GM23338 (cell line): ENCODE measurements at regions not wholly inside any gene's neighbourhood (a gene's known extent, or its start where the extent isn't known, plus 50 kb on each side); places are given as distances from the start of the nearest gene placed in this dataset.

Experiments
- ATAC-seq: fragments of 200-7000 bp; cut with Tn5 transposase; 3 replicates; pipeline ENCODE4 v1.9.1; 2020
- DNase-seq: peaks from one replicate; pipeline ENCODE4 v3.0.0-alpha.2; 2015; ENCODE audit warnings: low spot score
- H2AFZ ChIP-seq: fragments of 200-600 bp; sonication (generic); 2 replicates; pipeline ENCODE4 v1.8.0; 2016; ENCODE audit warnings: antibody characterized with exemption, mild to moderate bottlenecking, moderate library complexity
- H3F3A ChIP-seq: fragments of 200-600 bp; sonication (generic); replicated peaks from 2 replicates; pipeline ENCODE4 v1.8.0; 2017; ENCODE audit warnings: antibody characterized with exemption, mixed run types, low read depth
- H3K27ac ChIP-seq: fragments of 200-600 bp; sonication (generic); 2 replicates; pipeline ENCODE4 v1.6.1; 2016; ENCODE audit warnings: low read depth
- H3K27me3 ChIP-seq: fragments of 200-600 bp; sonication (generic); 2 replicates; pipeline ENCODE4 v1.8.0; 2016; ENCODE audit warnings: mild to moderate bottlenecking, mixed run types, moderate library complexity; ENCODE audit not compliant: insufficient read depth
- H3K36me3 ChIP-seq: fragments of 200-600 bp; sonication (generic); 2 replicates; pipeline ENCODE4 v1.8.0; 2016; ENCODE audit warnings: mild to moderate bottlenecking; ENCODE audit not compliant: insufficient read depth
- H3K4me1 ChIP-seq: fragments of 200-600 bp; sonication (generic); 2 replicates; pipeline ENCODE4 v1.8.0; 2016; ENCODE audit warnings: mild to moderate bottlenecking, moderate library complexity; ENCODE audit not compliant: insufficient read depth
- H3K4me2 ChIP-seq: fragments of 200-600 bp; sonication (generic); 2 replicates; pipeline ENCODE4 v1.7.1; 2017; ENCODE audit warnings: mixed run types
- H3K4me3 ChIP-seq: fragments of 200-600 bp; sonication (generic); 2 replicates; pipeline ENCODE4 v1.6.1; 2016; ENCODE audit warnings: mixed run types
- H3K79me2 ChIP-seq: fragments of 200-600 bp; sonication (generic); replicated peaks from 2 replicates; pipeline ENCODE4 v1.8.0; 2017; ENCODE audit warnings: mild to moderate bottlenecking; ENCODE audit not compliant: insufficient read depth
- H3K9me2 ChIP-seq: fragments of 200-600 bp; sonication (generic); 2 replicates; pipeline ENCODE4 v1.8.0; 2017; ENCODE audit not compliant: insufficient read depth
- H4K20me1 ChIP-seq: fragments of 200-600 bp; sonication (generic); replicated peaks from 2 replicates; pipeline ENCODE4 v1.8.0; 2017; ENCODE audit warnings: mild to moderate bottlenecking; ENCODE audit not compliant: insufficient read depth
- H3K27ac Mint-ChIP-seq: 2 replicates; pipeline ENCODE4 v1.8.0; 2020; ENCODE audit warnings: inconsistent platforms, mild to moderate bottlenecking, moderate library complexity, mixed read lengths
- H3K27me3 Mint-ChIP-seq: 3 replicates; pipeline ENCODE4 v1.8.0; 2022; ENCODE audit warnings: low read depth, mild to moderate bottlenecking, moderate library complexity, mixed read lengths, inconsistent platforms; ENCODE audit not compliant: insufficient read depth, poor library complexity
- H3K36me3 Mint-ChIP-seq: 3 replicates; pipeline ENCODE4 v1.8.0; 2021; ENCODE audit warnings: low read depth, mild to moderate bottlenecking, inconsistent platforms, moderate library complexity, mixed read lengths
- H3K4me1 Mint-ChIP-seq: 3 replicates; pipeline ENCODE4 v1.8.0; 2020; ENCODE audit warnings: mild to moderate bottlenecking, inconsistent platforms, mixed read lengths
- H3K4me3 Mint-ChIP-seq: 3 replicates; pipeline ENCODE4 v1.8.0; 2021; ENCODE audit warnings: moderate library complexity, mild to moderate bottlenecking, inconsistent platforms, mixed read lengths
- H3K9me3 Mint-ChIP-seq: 3 replicates; pipeline ENCODE4 v1.8.0; 2020; ENCODE audit warnings: moderate library complexity, mild to moderate bottlenecking, inconsistent platforms, mixed read lengths
- CREB1 ChIP-seq: fragments of 250-450 bp; sonication (Bioruptor Pico); IDR thresholded peaks from 2 replicates; pipeline ENCODE4 v1.5.0; 2020; ENCODE audit warnings: low read depth, mild to moderate bottlenecking, moderate library complexity
- EZH2 ChIP-seq: fragments of 200-600 bp; sonication (generic); IDR thresholded peaks from one replicate; pipeline ENCODE4 v1.8.0; 2017; ENCODE audit warnings: antibody characterized with exemption, mild to moderate bottlenecking, low read depth; ENCODE audit not compliant: unreplicated experiment
- EZH2phosphoT487 ChIP-seq: fragments of 200-600 bp; sonication (generic); IDR thresholded peaks from one replicate; pipeline ENCODE4 v1.8.1; 2018; ENCODE audit warnings: antibody characterized with exemption; ENCODE audit not compliant: unreplicated experiment
- JUNB ChIP-seq: IDR thresholded peaks from one replicate; pipeline ENCODE4 v1.6.1; 2016; ENCODE audit warnings: antibody characterized with exemption; ENCODE audit not compliant: unreplicated experiment
- NANOG ChIP-seq: IDR thresholded peaks from 2 replicates; pipeline ENCODE4 v1.6.1; 2016; ENCODE audit warnings: antibody characterized with exemption, borderline replicate concordance
- POLR2AphosphoS5 ChIP-seq: IDR thresholded peaks from 2 replicates; pipeline ENCODE4 v1.6.1; 2016; ENCODE audit warnings: antibody characterized with exemption, low read depth
- STAT1 ChIP-seq: IDR thresholded peaks from one replicate; pipeline ENCODE4 v1.6.1; 2016; ENCODE audit warnings: antibody characterized with exemption; ENCODE audit not compliant: unreplicated experiment
- ZNF114 ChIP-seq: fragments of 250-450 bp; sonication (Bioruptor Pico); IDR thresholded peaks from 2 replicates; pipeline ENCODE4 v1.5.0; 2020; ENCODE audit warnings: mild to moderate bottlenecking, moderate library complexity
- ZNF331 ChIP-seq: fragments of 250-450 bp; sonication (Bioruptor Pico); IDR thresholded peaks from 2 replicates; pipeline ENCODE4 v1.5.0; 2020; ENCODE audit warnings: low read depth, mild to moderate bottlenecking, moderate library complexity
- TF ChIP-seq, protein P1 (sequence below): IDR thresholded peaks from 2 replicates; pipeline ENCODE4 v1.6.1; 2016; ENCODE audit warnings: antibody characterized with exemption
- TF ChIP-seq, protein P2 (sequence below): fragments of 250-450 bp; sonication (Bioruptor Pico); IDR thresholded peaks from 2 replicates; pipeline ENCODE4 v1.5.0; 2020; ENCODE audit warnings: mild to moderate bottlenecking, moderate library complexity
- TF ChIP-seq, protein P3 (sequence below), 2 experiments: fragments of 200-600 bp in 1 of 2; sonication (generic) in 1 of 2; conservative IDR thresholded peaks; 2 replicates each; pipeline versions ENCODE4 v1.5.1 to v1.6.1; 2016 to 2017; ENCODE audit warnings: antibody characterized with exemption in 2 of 2, low read depth in 2 of 2, mild to moderate bottlenecking in 2 of 2, moderate library complexity in 1 of 2
- TF ChIP-seq, protein P4 (sequence below): IDR thresholded peaks from one replicate; pipeline ENCODE4 v1.6.1; 2018; ENCODE audit warnings: antibody characterized with exemption; ENCODE audit not compliant: unreplicated experiment

DNA sequence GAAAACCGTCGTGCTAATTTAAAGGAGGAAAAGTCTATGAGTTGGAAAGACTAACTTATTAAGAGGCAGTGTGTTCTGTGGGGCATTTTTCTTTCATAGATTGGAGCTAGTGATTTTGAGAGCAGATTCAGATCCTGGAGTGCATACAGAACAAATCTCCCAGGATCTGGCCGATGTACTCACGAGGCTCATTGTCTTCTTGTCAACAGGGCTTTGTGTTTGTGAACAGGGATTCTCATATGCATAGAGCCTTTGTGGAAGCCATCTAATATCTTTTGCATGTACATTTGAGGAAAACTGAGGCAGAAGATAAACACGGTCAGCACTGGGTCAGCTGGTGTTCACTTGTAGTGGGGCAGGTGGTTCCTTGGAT lies 482.9 kb upstream of the TSHZ3 start:
- Histone ChIP-seq H4K20me1 (no peaks in the 10 kb centered on the region), H3K27me3 (no peaks in the 10 kb centered on the region), H3K36me3 (no peaks in the 10 kb centered on the region), H3K79me2 (no peaks in the 10 kb centered on the region), H2AFZ (peak overlapping the region; percentile 10; the same call in 1 of the 2 replicates), H3F3A (no peaks in the 10 kb centered on the region), H3K9me2 (peaks cover 2% of the 10 kb centered on the region; the same call in 1 of the 2 replicates), H3K4me1 (no peaks in the 10 kb centered on the region), H3K4me3 (no peak overlapping the region), H3K4me2 (no peak overlapping the region), H3K27ac (no peak overlapping the region)
- H3K27me3 Mint-ChIP-seq = no peaks in the 10 kb centered on the region
- H3K27ac Mint-ChIP-seq = no peak overlapping the region
- no peaks in the 10 kb centered on the region for H3K36me3 Mint-ChIP-seq
- H3K4me3 Mint-ChIP-seq = no peak overlapping the region
- no peak for ATAC-seq
- H3K4me1 Mint-ChIP-seq = no peaks in the 10 kb centered on the region
- H3K9me3 Mint-ChIP-seq = peaks cover 9% of the 10 kb centered on the region
- no peak for DNase-seq
- TF ChIP-seq ZNF114 (CRISPR knock-in tag) (no peak), POLR2AphosphoS5 (no peak), EZH2phosphoT487 (no peak), EZH2 (no peak), ZNF331 (CRISPR knock-in tag) (no peak), CREB1 (CRISPR knock-in tag) (no peak), JUNB (no peak), STAT1 (no peak), NANOG (no peak)
- TF ChIP-seq, protein P1, sequence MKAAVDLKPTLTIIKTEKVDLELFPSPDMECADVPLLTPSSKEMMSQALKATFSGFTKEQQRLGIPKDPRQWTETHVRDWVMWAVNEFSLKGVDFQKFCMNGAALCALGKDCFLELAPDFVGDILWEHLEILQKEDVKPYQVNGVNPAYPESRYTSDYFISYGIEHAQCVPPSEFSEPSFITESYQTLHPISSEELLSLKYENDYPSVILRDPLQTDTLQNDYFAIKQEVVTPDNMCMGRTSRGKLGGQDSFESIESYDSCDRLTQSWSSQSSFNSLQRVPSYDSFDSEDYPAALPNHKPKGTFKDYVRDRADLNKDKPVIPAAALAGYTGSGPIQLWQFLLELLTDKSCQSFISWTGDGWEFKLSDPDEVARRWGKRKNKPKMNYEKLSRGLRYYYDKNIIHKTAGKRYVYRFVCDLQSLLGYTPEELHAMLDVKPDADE = no peak
- TF ChIP-seq, protein P2, sequence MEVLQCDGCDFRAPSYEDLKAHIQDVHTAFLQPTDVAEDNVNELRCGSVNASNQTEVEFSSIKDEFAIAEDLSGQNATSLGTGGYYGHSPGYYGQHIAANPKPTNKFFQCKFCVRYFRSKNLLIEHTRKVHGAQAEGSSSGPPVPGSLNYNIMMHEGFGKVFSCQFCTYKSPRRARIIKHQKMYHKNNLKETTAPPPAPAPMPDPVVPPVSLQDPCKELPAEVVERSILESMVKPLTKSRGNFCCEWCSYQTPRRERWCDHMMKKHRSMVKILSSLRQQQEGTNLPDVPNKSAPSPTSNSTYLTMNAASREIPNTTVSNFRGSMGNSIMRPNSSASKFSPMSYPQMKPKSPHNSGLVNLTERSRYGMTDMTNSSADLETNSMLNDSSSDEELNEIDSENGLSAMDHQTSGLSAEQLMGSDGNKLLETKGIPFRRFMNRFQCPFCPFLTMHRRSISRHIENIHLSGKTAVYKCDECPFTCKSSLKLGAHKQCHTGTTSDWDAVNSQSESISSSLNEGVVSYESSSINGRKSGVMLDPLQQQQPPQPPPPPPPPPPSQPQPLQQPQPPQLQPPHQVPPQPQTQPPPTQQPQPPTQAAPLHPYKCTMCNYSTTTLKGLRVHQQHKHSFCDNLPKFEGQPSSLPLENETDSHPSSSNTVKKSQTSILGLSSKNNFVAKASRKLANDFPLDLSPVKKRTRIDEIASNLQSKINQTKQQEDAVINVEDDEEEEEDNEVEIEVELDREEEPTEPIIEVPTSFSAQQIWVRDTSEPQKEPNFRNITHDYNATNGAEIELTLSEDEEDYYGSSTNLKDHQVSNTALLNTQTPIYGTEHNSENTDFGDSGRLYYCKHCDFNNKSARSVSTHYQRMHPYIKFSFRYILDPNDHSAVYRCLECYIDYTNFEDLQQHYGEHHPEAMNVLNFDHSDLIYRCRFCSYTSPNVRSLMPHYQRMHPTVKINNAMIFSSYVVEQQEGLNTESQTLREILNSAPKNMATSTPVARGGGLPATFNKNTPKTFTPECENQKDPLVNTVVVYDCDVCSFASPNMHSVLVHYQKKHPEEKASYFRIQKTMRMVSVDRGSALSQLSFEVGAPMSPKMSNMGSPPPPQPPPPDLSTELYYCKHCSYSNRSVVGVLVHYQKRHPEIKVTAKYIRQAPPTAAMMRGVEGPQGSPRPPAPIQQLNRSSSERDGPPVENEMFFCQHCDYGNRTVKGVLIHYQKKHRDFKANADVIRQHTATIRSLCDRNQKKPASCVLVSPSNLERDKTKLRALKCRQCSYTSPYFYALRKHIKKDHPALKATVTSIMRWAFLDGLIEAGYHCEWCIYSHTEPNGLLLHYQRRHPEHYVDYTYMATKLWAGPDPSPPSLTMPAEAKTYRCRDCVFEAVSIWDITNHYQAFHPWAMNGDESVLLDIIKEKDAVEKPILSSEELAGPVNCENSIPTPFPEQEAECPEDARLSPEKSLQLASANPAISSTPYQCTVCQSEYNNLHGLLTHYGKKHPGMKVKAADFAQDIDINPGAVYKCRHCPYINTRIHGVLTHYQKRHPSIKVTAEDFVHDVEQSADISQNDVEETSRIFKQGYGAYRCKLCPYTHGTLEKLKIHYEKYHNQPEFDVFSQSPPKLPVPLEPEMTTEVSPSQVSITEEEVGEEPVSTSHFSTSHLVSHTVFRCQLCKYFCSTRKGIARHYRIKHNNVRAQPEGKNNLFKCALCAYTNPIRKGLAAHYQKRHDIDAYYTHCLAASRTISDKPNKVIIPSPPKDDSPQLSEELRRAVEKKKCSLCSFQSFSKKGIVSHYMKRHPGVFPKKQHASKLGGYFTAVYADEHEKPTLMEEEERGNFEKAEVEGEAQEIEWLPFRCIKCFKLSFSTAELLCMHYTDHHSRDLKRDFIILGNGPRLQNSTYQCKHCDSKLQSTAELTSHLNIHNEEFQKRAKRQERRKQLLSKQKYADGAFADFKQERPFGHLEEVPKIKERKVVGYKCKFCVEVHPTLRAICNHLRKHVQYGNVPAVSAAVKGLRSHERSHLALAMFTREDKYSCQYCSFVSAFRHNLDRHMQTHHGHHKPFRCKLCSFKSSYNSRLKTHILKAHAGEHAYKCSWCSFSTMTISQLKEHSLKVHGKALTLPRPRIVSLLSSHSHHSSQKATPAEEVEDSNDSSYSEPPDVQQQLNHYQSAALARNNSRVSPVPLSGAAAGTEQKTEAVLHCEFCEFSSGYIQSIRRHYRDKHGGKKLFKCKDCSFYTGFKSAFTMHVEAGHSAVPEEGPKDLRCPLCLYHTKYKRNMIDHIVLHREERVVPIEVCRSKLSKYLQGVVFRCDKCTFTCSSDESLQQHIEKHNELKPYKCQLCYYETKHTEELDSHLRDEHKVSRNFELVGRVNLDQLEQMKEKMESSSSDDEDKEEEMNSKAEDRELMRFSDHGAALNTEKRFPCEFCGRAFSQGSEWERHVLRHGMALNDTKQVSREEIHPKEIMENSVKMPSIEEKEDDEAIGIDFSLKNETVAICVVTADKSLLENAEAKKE (CRISPR knock-in tag) = no peak
- TF ChIP-seq, protein P3, sequence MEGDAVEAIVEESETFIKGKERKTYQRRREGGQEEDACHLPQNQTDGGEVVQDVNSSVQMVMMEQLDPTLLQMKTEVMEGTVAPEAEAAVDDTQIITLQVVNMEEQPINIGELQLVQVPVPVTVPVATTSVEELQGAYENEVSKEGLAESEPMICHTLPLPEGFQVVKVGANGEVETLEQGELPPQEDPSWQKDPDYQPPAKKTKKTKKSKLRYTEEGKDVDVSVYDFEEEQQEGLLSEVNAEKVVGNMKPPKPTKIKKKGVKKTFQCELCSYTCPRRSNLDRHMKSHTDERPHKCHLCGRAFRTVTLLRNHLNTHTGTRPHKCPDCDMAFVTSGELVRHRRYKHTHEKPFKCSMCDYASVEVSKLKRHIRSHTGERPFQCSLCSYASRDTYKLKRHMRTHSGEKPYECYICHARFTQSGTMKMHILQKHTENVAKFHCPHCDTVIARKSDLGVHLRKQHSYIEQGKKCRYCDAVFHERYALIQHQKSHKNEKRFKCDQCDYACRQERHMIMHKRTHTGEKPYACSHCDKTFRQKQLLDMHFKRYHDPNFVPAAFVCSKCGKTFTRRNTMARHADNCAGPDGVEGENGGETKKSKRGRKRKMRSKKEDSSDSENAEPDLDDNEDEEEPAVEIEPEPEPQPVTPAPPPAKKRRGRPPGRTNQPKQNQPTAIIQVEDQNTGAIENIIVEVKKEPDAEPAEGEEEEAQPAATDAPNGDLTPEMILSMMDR (conservative IDR thresholded peaks at IDR 0.05; ENCODE audit: low read depth in 2 of 2) = no peak
- TF ChIP-seq, protein P4, sequence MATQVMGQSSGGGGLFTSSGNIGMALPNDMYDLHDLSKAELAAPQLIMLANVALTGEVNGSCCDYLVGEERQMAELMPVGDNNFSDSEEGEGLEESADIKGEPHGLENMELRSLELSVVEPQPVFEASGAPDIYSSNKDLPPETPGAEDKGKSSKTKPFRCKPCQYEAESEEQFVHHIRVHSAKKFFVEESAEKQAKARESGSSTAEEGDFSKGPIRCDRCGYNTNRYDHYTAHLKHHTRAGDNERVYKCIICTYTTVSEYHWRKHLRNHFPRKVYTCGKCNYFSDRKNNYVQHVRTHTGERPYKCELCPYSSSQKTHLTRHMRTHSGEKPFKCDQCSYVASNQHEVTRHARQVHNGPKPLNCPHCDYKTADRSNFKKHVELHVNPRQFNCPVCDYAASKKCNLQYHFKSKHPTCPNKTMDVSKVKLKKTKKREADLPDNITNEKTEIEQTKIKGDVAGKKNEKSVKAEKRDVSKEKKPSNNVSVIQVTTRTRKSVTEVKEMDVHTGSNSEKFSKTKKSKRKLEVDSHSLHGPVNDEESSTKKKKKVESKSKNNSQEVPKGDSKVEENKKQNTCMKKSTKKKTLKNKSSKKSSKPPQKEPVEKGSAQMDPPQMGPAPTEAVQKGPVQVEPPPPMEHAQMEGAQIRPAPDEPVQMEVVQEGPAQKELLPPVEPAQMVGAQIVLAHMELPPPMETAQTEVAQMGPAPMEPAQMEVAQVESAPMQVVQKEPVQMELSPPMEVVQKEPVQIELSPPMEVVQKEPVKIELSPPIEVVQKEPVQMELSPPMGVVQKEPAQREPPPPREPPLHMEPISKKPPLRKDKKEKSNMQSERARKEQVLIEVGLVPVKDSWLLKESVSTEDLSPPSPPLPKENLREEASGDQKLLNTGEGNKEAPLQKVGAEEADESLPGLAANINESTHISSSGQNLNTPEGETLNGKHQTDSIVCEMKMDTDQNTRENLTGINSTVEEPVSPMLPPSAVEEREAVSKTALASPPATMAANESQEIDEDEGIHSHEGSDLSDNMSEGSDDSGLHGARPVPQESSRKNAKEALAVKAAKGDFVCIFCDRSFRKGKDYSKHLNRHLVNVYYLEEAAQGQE = no peak
